ENCODE measurements at regions not wholly inside any gene's neighbourhood (a gene's known extent, or its start where the extent isn't known, plus 50 kb on each side); places are given as distances from the start of the nearest gene placed in this dataset.

DNA sequence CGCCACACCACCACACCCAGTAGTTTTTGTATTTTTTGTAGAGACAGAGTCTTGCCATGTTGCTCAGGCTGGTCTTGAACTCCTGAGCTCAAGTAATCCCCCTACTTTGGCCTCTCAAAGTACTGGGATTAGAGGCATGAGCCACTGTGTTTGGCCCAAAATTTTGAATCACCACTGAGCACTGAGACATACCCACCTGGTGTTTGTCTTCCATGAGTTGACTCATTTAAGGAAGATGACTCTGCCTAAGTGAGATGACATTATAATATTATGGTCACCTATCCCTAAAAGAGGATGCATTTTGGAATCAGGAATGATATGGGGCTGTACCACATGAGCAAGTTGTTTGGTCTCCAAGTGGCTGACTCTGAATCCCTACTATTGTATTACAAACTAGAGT lies 54.6 kb upstream of the RNF217 start:
- H3K4me3 ChIP-seq (ENCODE audit: low read depth, low read length), result no peak overlapping the region
- FAIRE-seq, result no peak
- TF ChIP-seq, protein P1, sequence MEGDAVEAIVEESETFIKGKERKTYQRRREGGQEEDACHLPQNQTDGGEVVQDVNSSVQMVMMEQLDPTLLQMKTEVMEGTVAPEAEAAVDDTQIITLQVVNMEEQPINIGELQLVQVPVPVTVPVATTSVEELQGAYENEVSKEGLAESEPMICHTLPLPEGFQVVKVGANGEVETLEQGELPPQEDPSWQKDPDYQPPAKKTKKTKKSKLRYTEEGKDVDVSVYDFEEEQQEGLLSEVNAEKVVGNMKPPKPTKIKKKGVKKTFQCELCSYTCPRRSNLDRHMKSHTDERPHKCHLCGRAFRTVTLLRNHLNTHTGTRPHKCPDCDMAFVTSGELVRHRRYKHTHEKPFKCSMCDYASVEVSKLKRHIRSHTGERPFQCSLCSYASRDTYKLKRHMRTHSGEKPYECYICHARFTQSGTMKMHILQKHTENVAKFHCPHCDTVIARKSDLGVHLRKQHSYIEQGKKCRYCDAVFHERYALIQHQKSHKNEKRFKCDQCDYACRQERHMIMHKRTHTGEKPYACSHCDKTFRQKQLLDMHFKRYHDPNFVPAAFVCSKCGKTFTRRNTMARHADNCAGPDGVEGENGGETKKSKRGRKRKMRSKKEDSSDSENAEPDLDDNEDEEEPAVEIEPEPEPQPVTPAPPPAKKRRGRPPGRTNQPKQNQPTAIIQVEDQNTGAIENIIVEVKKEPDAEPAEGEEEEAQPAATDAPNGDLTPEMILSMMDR (IDR thresholded peaks at IDR 0.05; ENCODE audit: insufficient read depth, low read length, severe bottlenecking), result no peak
- H3K27me3 ChIP-seq (ENCODE audit: control insufficient read depth, insufficient read depth, low read length), result no peaks in the 10 kb centered on the region
- no peak for DNase-seq (ENCODE audit: low read depth)
- H3K36me3 ChIP-seq (ENCODE audit: control insufficient read depth, insufficient read depth, low read length), result no peaks in the 10 kb centered on the region
